PC-9 (cell line): ENCODE measurements at regions not wholly inside any gene's neighbourhood (a gene's known extent, or its start where the extent isn't known, plus 50 kb on each side); places are given as distances from the start of the nearest gene placed in this dataset.

ENCODE experiments used
- CTCF ChIP-seq: fragments of 200-600 bp; sonication (generic); conservative IDR thresholded peaks from 2 replicates; pipeline ENCODE4 v1.6.1; 2017; ENCODE audit warnings: mixed run types, antibody characterized with exemption, mild to moderate bottlenecking, moderate library complexity
- EZH2 ChIP-seq: fragments of 200-600 bp; sonication (generic); IDR thresholded peaks from 2 replicates; pipeline ENCODE4 v1.8.0; 2017; ENCODE audit warnings: antibody characterized with exemption, low read depth

GRCh38 chr14:94918896-94919295 lies 149.0 kb upstream of the GSC start:
- TF ChIP-seq CTCF (no peak), EZH2 (no peak)
